ENCODE measurements at regions not wholly inside any gene's neighbourhood (a gene's known extent, or its start where the extent isn't known, plus 50 kb on each side); places are given as distances from the start of the nearest gene placed in this dataset.

- TF ChIP-seq GATA2 (IDR thresholded peaks at IDR 0.05; ENCODE audit: insufficient read depth, insufficient read length, low read depth, low read length) (no peak), MAX (IDR thresholded peaks at IDR 0.05; ENCODE audit: insufficient read depth, insufficient read length) (no peak), FOS (IDR thresholded peaks at IDR 0.05; ENCODE audit: borderline replicate concordance, insufficient read depth, low read length) (no peak)
- POLR2A ChIA-PET, result no interaction called here
- DNase-seq (ENCODE audit: low read depth, low spot score) (no peak), FAIRE-seq (no peak)
- Histone ChIP-seq H3K36me3 (ENCODE audit: control insufficient read depth in 2 of 2, extremely low read depth in 1 of 2, insufficient read depth in 2 of 2, low read length in 2 of 2) (no peaks in the 10 kb centered on the region), H3K9me3 (replicated peaks; ENCODE audit: control insufficient read depth, insufficient read depth, low read length) (no peaks in the 10 kb centered on the region), H3K4me2 (ENCODE audit: insufficient read depth, low read length) (peak overlapping the region; percentile 57), H3K4me3 (replicated peaks in 1 of 3; ENCODE audit: insufficient read depth in 1 of 3, low read depth in 1 of 3, low read length in 3 of 3) (no peak overlapping the region), H3K9ac (replicated peaks; ENCODE audit: extremely low read depth, insufficient read depth, low read length) (no peak overlapping the region), H3K27ac (ENCODE audit: insufficient read depth, low read depth, low read length) (peak overlapping the region; percentile 88), H3K27me3 (ENCODE audit: control insufficient read depth in 2 of 2, insufficient read depth in 2 of 2, low read length in 2 of 2) (no peaks in the 10 kb centered on the region), H4K20me1 (replicated peaks; ENCODE audit: control insufficient read depth, extremely low read depth, insufficient read depth, low read length) (no peaks in the 10 kb centered on the region), H3K9me1 (replicated peaks; ENCODE audit: control insufficient read depth, extremely low read depth, insufficient read depth, low read length) (no peaks in the 10 kb centered on the region), H2AFZ (ENCODE audit: low read depth, low read length) (no peak overlapping the region), H3K79me2 (ENCODE audit: control insufficient read depth, insufficient read depth, low read length) (no peaks in the 10 kb centered on the region), H3K4me1 (ENCODE audit: control insufficient read depth, extremely low read depth, insufficient read depth, low read length) (peaks cover 23% of the 10 kb centered on the region)
- CTCF ChIA-PET, result interaction anchor here (1.3 kb wide), 1 partner anchor 120 kb away, joined by 3 read pairs; no protein-coding TSS in a partner anchor
- intact Hi-C loops (cut with micrococcal nuclease) (loop anchor here (1.0 to 2.0 kb wide), 2 partner anchors 31 to 84 kb away; no protein-coding TSS in a partner anchor), dilution Hi-C loops (cut with MboI; ENCODE audit: extremely low pct_ligation_motif_present, low sequenced_read_pairs) (no loop called here)
- no TSS peak for BruUV-seq (replicated peaks)
These were observed 143.3 kb downstream of the RNF152 start for GRCh38 chr18:61749546-61749945.

GRCh38 chr18:61749031-61749430 lies 143.8 kb downstream of the RNF152 start:
- peak overlapping the region; percentile 57 for H3K4me2 ChIP-seq (ENCODE audit: insufficient read depth, low read length)
- ChIA-PET POLR2A (no interaction called here), CTCF (interaction anchor here (1.3 to 1.8 kb wide), 3 partner anchors 84 to 119 kb away, joined by 3 to 4 read pairs (median 4); no protein-coding TSS in a partner anchor)
- FAIRE-seq (peak; percentile 87), DNase-seq (ENCODE audit: low read depth, low spot score) (peak; percentile 85)
- no peak overlapping the region for H2AFZ ChIP-seq (ENCODE audit: low read depth, low read length)
- no TSS peak for BruUV-seq (replicated peaks)
- peak overlapping the region; percentile 57 for H3K9ac ChIP-seq (replicated peaks; ENCODE audit: extremely low read depth, insufficient read depth, low read length)
- intact Hi-C loops (cut with micrococcal nuclease) (loop anchor here (1.0 to 2.0 kb wide), 2 partner anchors 30 to 84 kb away; no protein-coding TSS in a partner anchor), dilution Hi-C loops (cut with MboI; ENCODE audit: extremely low pct_ligation_motif_present, low sequenced_read_pairs) (no loop called here)
- peaks cover 23% of the 10 kb centered on the region for H3K4me1 ChIP-seq (ENCODE audit: control insufficient read depth, extremely low read depth, insufficient read depth, low read length)
- H3K27ac ChIP-seq (ENCODE audit: insufficient read depth, low read depth, low read length), result peak overlapping the region; percentile 88
- H3K9me3 ChIP-seq (replicated peaks; ENCODE audit: control insufficient read depth, insufficient read depth, low read length), result no peaks in the 10 kb centered on the region
- TF ChIP-seq JUN (IDR thresholded peaks at IDR 0.05; ENCODE audit: borderline replicate concordance, insufficient read depth, insufficient read length, low read depth) (peak; percentile 15), POLR2AphosphoS5 (IDR thresholded peaks at IDR 0.05; ENCODE audit: insufficient read depth, low read depth, low read length) (no peak)
- no peaks in the 10 kb centered on the region for H3K79me2 ChIP-seq (ENCODE audit: control insufficient read depth, insufficient read depth, low read length)
- no peaks in the 10 kb centered on the region for H3K27me3 ChIP-seq (ENCODE audit: control insufficient read depth in 2 of 2, insufficient read depth in 2 of 2, low read length in 2 of 2)
- H3K36me3 ChIP-seq (ENCODE audit: control insufficient read depth in 2 of 2, extremely low read depth in 1 of 2, insufficient read depth in 2 of 2, low read length in 2 of 2), result no peaks in the 10 kb centered on the region
- no peaks in the 10 kb centered on the region for H3K9me1 ChIP-seq (replicated peaks; ENCODE audit: control insufficient read depth, extremely low read depth, insufficient read depth, low read length)
- H4K20me1 ChIP-seq (replicated peaks; ENCODE audit: control insufficient read depth, extremely low read depth, insufficient read depth, low read length), result no peaks in the 10 kb centered on the region
- no peak overlapping the region for H3K4me3 ChIP-seq (replicated peaks in 1 of 3; ENCODE audit: insufficient read depth in 1 of 3, low read depth in 1 of 3, low read length in 3 of 3)

Measured in endothelial cell of umbilical vein (primary cell).